OCI-LY7 (cell line): ENCODE measurements at regions not wholly inside any gene's neighbourhood (a gene's known extent, or its start where the extent isn't known, plus 50 kb on each side); places are given as distances from the start of the nearest gene placed in this dataset.

Source experiments
- BruUV-seq: library from RNA; stranded (reverse); fragments of 400-500 nt; replicated peaks from 2 replicates; lab custom pipeline; 2021; lab: Mats Ljungman, UMichigan
- CTCF ChIA-PET: fragments of 300-600 bp; sonication (Branson Sonifier 250); formaldehyde crosslinking; loops from one replicate; lab custom pipeline; 2022; ENCODE audit warnings: antibody characterized with exemption; ENCODE audit not compliant: unreplicated experiment; lab: Charles Lee
- POLR2A ChIA-PET: fragments of 300-600 bp; sonication (Branson Sonifier 250); formaldehyde crosslinking; loops from one replicate; lab custom pipeline; 2022; ENCODE audit warnings: antibody characterized with exemption; lab: Charles Lee
- DNase-seq: peaks from one replicate; pipeline ENCODE4 v3.0.0-alpha.2; 2015; ENCODE audit warnings: low spot score
- H2AFZ ChIP-seq: fragments of 200-600 bp; sonication (generic), shearing (Covaris generic); 2 replicates; pipeline ENCODE4 v1.6.1; 2014; ENCODE audit warnings: mild to moderate bottlenecking, antibody characterized with exemption, low read length, moderate library complexity
- H3K27ac ChIP-seq: fragments of 200-600 bp; sonication (generic); 2 replicates; pipeline ENCODE4 v1.5.1; 2014; ENCODE audit warnings: mixed run types, low read depth, mild to moderate bottlenecking, moderate library complexity, low read length, inconsistent platforms; ENCODE audit not compliant: poor library complexity, severe bottlenecking
- H3K36me3 ChIP-seq: fragments of 200-600 bp; sonication (generic); 2 replicates; pipeline ENCODE4 v1.6.1; 2014; ENCODE audit warnings: mild to moderate bottlenecking, antibody characterized with exemption, low read length, moderate library complexity, mixed read lengths; ENCODE audit not compliant: insufficient read depth
- H3K4me1 ChIP-seq: fragments of 200-600 bp; sonication (generic); 2 replicates; pipeline ENCODE4 v1.5.1; 2014; ENCODE audit warnings: mild to moderate bottlenecking, low read length; ENCODE audit not compliant: insufficient read depth, poor library complexity, severe bottlenecking
- H3K4me2 ChIP-seq: fragments of 200-600 bp; sonication (generic); 2 replicates; pipeline ENCODE4 v1.6.1; 2014; ENCODE audit warnings: mild to moderate bottlenecking, low read length
- H3K4me3 ChIP-seq: fragments of 200-600 bp; sonication (generic); 2 replicates; pipeline ENCODE4 v1.5.1; 2014; ENCODE audit warnings: mild to moderate bottlenecking, low read depth, low read length; ENCODE audit not compliant: poor library complexity, severe bottlenecking
- H3K79me2 ChIP-seq: fragments of 200-600 bp; sonication (generic); 2 replicates; pipeline ENCODE4 v1.6.1; 2016; ENCODE audit warnings: low read depth, mild to moderate bottlenecking, low read length, moderate library complexity, mixed read lengths; ENCODE audit not compliant: insufficient read depth
- H3K9me2 ChIP-seq: fragments of 200-600 bp; sonication (generic); 2 replicates; pipeline ENCODE4 v1.6.1; 2016; ENCODE audit warnings: mild to moderate bottlenecking, low read length, mixed read lengths; ENCODE audit not compliant: insufficient read depth
- H3K9me3 ChIP-seq: fragments of 200-600 bp; sonication (generic); 2 replicates; pipeline ENCODE4 v1.6.1; 2014; ENCODE audit warnings: mild to moderate bottlenecking, mixed run types, low read length, mixed read lengths
- H4K20me1 ChIP-seq: fragments of 200-600 bp; sonication (generic); 2 replicates; pipeline ENCODE4 v1.6.1; 2014; ENCODE audit warnings: mild to moderate bottlenecking, antibody characterized with exemption, low read length, moderate library complexity, mixed read lengths; ENCODE audit not compliant: insufficient read depth
- EZH2phosphoT487 ChIP-seq: fragments of 200-600 bp; sonication (generic); IDR thresholded peaks from 2 replicates; pipeline ENCODE4 v1.6.1; 2018; ENCODE audit warnings: low read depth, borderline replicate concordance, mild to moderate bottlenecking, mixed run types, antibody characterized with exemption, low read length, moderate library complexity, mixed read lengths
- intact Hi-C: fragments of 100-400 bp; cut with micrococcal nuclease; formaldehyde crosslinking; loops from one replicate; pipeline ENCODE4 v1.10.0; 2022; ENCODE audit not compliant: unreplicated experiment
- TF ChIP-seq, protein P1 (sequence below): fragments of 200-600 bp; sonication (generic); conservative IDR thresholded peaks from 2 replicates; pipeline ENCODE4 v1.5.1; 2014; ENCODE audit warnings: mild to moderate bottlenecking, antibody characterized with exemption, low read length, moderate library complexity, mixed read lengths

DNA sequence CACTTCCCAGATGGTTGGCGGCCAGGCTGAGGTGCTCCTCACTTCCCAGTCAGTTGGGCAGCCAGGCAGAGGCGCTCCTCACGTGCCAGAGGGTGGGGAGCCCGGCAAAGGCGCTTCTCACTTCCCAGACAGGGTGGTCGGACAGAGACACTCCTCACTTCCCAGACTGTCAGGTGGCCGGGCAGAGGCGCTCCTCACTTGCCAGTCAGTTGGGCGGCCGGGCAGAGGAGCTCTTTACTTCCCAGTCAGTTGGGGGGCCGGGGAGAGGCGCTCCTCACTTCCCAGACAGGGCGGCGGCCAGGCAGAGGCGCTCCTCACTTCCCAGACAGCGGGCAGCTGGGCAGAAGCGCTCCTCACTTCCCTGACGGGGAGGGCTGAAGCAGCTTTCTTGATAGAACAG, 143.0 kb upstream of the ARID2 start:
- ChIA-PET POLR2A (no interaction called here), CTCF (no interaction called here)
- Histone ChIP-seq H3K9me3 (no peaks in the 10 kb centered on the region), H3K9me2 (no peaks in the 10 kb centered on the region), H3K4me2 (no peak overlapping the region), H3K4me1 (no peaks in the 10 kb centered on the region), H2AFZ (no peak overlapping the region), H3K36me3 (no peaks in the 10 kb centered on the region), H3K79me2 (no peaks in the 10 kb centered on the region), H3K4me3 (no peak overlapping the region), H3K27ac (no peak overlapping the region), H4K20me1 (no peaks in the 10 kb centered on the region)
- no peak for DNase-seq
- intact Hi-C loops, result no loop called here
- BruUV-seq, result no TSS peak
- TF ChIP-seq EZH2phosphoT487, result no peak
- TF ChIP-seq, protein P1, sequence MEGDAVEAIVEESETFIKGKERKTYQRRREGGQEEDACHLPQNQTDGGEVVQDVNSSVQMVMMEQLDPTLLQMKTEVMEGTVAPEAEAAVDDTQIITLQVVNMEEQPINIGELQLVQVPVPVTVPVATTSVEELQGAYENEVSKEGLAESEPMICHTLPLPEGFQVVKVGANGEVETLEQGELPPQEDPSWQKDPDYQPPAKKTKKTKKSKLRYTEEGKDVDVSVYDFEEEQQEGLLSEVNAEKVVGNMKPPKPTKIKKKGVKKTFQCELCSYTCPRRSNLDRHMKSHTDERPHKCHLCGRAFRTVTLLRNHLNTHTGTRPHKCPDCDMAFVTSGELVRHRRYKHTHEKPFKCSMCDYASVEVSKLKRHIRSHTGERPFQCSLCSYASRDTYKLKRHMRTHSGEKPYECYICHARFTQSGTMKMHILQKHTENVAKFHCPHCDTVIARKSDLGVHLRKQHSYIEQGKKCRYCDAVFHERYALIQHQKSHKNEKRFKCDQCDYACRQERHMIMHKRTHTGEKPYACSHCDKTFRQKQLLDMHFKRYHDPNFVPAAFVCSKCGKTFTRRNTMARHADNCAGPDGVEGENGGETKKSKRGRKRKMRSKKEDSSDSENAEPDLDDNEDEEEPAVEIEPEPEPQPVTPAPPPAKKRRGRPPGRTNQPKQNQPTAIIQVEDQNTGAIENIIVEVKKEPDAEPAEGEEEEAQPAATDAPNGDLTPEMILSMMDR, result no peak

DNA sequence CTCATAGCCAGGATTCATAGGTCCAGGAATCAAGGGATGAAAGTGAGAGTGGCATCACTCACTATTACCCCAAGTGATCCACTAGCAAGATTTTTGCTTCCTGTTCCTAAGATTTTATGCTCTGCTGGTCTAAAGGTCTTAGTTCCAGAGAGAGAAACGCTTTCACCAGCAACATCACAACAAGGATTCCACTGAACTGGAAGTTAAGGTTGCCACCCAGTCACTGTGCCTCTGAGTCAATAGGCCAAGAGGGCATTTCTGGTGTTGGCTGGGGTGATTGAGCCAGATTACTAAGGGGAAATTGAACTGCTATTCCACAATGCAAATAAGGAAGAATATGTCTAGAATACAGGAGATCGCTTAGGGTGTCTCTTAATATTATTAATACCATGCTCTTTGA, 142.5 kb upstream of the ARID2 start:
- no peaks in the 10 kb centered on the region for H3K9me2 ChIP-seq
- no peak overlapping the region for H3K27ac ChIP-seq
- H3K4me3 ChIP-seq, result no peak overlapping the region
- POLR2A ChIA-PET, result no interaction called here
- no peak overlapping the region for H3K4me2 ChIP-seq
- H3K36me3 ChIP-seq, result no peaks in the 10 kb centered on the region
- H4K20me1 ChIP-seq, result no peaks in the 10 kb centered on the region
- CTCF ChIA-PET, result no interaction called here
- no peak for DNase-seq
- H3K79me2 ChIP-seq, result no peaks in the 10 kb centered on the region
- BruUV-seq, result no TSS peak
- no peak for TF ChIP-seq EZH2phosphoT487
- TF ChIP-seq, protein P1, result no peak
- intact Hi-C loops, result no loop called here
- no peak overlapping the region for H2AFZ ChIP-seq
- H3K9me3 ChIP-seq, result no peaks in the 10 kb centered on the region
- H3K4me1 ChIP-seq, result no peaks in the 10 kb centered on the region

DNA sequence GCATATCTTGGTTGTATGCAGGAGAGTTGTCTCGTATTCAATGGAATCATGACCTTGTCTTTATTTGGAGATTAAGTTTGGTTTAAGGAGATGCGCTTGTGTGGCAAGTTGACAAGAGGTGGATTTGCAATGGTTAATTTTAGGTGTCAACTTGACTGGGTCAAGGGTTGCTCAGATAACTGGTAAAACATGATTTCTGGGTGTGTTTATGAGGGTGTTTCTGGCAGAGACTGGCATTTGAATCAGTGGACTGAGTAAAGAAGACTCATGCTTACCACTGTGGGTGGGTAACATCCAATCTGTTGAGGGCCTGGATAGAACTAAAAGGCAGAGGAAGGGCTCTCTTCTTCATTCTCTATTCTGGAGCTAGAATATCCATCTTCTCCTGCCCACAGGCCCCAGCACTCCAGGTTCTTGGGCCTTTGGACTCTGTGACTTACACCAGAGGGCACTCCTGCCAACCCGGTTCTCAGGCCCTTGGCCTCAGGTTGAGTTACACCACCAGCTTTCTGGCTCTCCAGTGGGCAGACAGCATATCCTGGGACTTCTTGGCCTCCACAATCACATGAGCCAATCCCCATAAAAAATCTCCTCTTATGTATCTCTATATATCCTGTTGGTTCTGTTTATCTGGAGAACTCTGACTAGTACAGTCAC, 141.5 kb upstream of the ARID2 start:
- no peaks in the 10 kb centered on the region for H3K9me3 ChIP-seq
- H2AFZ ChIP-seq, result no peak overlapping the region
- CTCF ChIA-PET, result no interaction called here
- no peaks in the 10 kb centered on the region for H3K4me1 ChIP-seq
- H3K27ac ChIP-seq, result no peak overlapping the region
- BruUV-seq, result no TSS peak
- intact Hi-C loops, result no loop called here
- no peak overlapping the region for H3K4me3 ChIP-seq
- H3K4me2 ChIP-seq, result no peak overlapping the region
- H3K79me2 ChIP-seq, result no peaks in the 10 kb centered on the region
- DNase-seq, result no peak
- POLR2A ChIA-PET, result no interaction called here
- no peaks in the 10 kb centered on the region for H3K36me3 ChIP-seq
- no peak for TF ChIP-seq EZH2phosphoT487
- TF ChIP-seq, protein P1, result no peak
- no peaks in the 10 kb centered on the region for H3K9me2 ChIP-seq
- no peaks in the 10 kb centered on the region for H4K20me1 ChIP-seq
